ENCODE measurements at regions not wholly inside any gene's neighbourhood (a gene's known extent, or its start where the extent isn't known, plus 50 kb on each side); places are given as distances from the start of the nearest gene placed in this dataset.

DNA sequence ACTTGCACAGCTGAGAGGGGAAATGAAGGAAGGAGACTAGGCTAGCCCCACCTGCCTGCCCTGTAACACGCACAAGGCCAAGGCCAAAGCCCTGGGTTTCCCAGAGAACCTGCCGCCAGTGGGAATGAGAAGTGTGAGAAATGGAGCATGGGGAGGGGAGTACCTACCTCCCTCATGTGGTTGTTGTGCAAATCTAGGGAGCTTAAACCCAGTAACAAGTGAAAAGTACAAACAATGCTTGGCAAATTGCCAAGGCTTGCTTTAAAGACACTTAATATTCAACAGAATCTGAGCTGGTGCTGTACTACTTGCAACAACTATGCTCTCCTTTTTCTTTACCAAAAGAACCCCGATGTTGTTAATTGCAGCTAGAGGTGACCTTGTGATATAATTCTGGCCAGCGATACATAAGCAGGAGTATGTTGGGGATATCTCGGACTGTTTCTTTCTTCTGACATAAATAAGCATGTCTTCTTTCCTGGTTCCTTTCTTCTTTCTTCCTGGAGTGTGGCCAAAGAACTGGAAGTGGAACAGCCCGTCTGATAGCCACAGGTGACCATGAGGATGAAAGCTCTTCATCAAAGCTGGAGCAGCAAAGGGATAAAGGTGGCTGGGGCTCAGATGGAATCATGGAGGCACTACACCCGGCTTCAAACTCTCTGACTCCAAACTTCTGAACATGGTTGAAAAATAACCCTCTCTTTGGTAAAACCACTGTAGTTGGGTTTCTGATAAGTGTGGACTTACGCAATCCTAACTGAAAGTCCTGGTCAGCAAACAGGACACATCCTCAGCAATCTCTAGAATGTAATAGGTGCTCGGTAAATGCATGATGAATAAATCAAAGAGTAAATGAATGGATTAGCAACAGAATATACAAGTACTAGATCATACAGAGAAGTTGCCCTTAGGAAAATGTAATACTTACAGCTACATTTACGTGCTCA lies 207.9 kb downstream of the NUAK1 start:
- no peaks in the 10 kb centered on the region for H3K36me3 Mint-ChIP-seq
- H3K9me3 Mint-ChIP-seq: no peaks in the 10 kb centered on the region
- H3K27me3 Mint-ChIP-seq: no peaks in the 10 kb centered on the region
- intact Hi-C loops (cut with micrococcal nuclease): no loop called here
- H3K27ac Mint-ChIP-seq: no peak overlapping the region
- no peak overlapping the region for H3K4me3 Mint-ChIP-seq
- no peaks in the 10 kb centered on the region for H3K4me1 Mint-ChIP-seq (ENCODE audit: low read depth)
- no peak for DNase-seq
- POLR2A ChIA-PET: no interaction called here
- CTCF ChIA-PET: no interaction called here

DNA sequence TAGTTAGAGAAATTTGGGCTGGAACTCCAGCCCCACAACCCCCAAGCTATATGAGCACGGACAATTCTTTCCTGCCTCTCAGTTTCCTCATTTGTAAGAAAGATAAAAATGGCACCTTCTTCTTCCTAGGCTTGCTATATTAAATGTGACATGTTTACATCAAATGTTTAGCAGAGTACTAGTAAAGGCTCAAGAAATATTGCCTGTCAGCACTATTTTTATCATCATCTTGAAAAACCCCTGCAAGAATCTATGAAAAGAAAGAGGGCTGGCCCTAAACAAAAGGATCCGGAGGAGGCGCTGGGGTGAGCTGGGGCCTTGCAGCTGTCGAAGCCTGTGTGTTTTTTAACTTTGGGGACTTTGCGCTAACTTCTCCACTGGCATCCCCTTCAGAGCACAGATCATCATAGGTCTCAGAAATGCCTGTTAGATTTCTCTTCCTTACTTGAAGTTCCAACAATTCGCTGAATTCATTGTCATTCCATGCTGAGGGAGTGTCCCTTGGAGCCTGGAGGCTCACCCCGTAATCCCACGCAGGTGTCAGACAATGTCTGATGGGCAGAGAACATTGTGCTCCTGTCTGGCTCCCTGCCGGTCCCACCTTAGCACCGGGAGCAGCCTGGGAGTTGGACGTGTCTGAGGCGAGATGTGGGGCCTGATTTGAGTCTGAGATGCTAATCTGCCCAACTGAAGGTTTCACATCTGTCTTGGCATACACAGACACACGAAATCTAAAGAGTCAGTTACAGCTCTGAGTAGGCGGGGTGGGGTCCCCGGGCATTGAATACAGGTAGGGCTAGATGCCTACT lies 206.8 kb downstream of the NUAK1 start:
- H3K9me3 Mint-ChIP-seq: no peaks in the 10 kb centered on the region
- H3K36me3 Mint-ChIP-seq: no peaks in the 10 kb centered on the region
- no peak for DNase-seq
- intact Hi-C loops (cut with micrococcal nuclease): no loop called here
- POLR2A ChIA-PET: no interaction called here
- CTCF ChIA-PET: no interaction called here
- H3K27me3 Mint-ChIP-seq: no peaks in the 10 kb centered on the region
- no peaks in the 10 kb centered on the region for H3K4me1 Mint-ChIP-seq (ENCODE audit: low read depth)
- H3K4me3 Mint-ChIP-seq: no peak overlapping the region
- no peak overlapping the region for H3K27ac Mint-ChIP-seq

DNA sequence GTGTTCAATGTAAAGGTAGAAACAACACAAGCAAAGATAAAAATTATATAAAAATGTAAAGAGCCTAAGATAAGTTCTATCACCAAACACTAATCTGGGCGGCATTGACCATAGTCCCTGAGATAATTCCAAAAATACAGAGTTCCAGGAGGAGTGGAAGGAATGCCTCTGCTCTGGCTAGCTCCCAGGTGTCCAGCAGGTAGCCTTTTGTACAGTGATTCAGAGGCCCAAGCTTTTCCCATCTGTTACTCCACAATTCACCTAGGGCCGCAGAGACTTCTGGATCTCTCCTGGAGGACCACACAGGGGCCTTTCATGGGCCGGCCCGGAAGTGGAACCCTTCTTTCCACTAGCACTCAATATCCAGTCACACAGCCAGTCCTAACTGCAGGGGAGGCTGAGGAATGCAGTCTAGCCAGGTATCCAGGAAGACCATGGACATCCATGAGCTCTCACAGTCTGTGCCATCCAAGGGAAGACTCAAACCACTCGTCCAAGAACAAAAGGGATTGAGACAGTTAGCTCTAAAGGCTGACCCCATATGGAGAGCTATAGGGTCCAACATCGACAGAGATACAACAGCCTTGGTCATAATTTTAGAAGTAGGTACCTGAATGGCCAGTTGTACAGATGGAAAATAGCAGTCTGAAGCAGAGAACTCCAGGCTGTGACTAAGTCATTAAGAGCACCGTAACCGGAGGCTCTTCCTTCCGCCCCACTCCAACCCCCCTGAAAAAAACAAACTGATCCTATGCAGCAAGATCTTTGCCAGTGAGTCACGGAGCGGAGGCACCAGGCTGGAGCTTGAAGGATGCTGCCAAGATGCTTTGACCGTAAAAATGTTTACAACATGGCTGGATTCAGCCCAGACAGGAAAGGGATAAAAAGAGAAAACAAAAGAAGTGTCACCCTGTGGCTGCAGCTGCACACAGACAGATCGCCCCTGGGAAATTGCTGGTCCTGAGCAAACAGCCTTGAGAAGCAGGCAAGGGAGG lies 204.8 kb downstream of the NUAK1 start:
- no peak overlapping the region for H3K27ac Mint-ChIP-seq
- no peaks in the 10 kb centered on the region for H3K27me3 Mint-ChIP-seq
- H3K9me3 Mint-ChIP-seq: no peaks in the 10 kb centered on the region
- no peaks in the 10 kb centered on the region for H3K4me1 Mint-ChIP-seq (ENCODE audit: low read depth)
- ChIA-PET POLR2A (no interaction called here), CTCF (no interaction called here)
- no peaks in the 10 kb centered on the region for H3K36me3 Mint-ChIP-seq
- no peak overlapping the region for H3K4me3 Mint-ChIP-seq
- no peak for DNase-seq
- intact Hi-C loops (cut with micrococcal nuclease): no loop called here

GRCh38 chr12:105935106-105935505 lies 203.6 kb downstream of the NUAK1 start:
- POLR2A ChIA-PET: no interaction called here
- Mint-ChIP-seq H3K4me3 (no peak overlapping the region), H3K27ac (no peak overlapping the region), H3K9me3 (no peaks in the 10 kb centered on the region), H3K36me3 (no peaks in the 10 kb centered on the region), H3K4me1 (ENCODE audit: low read depth) (no peaks in the 10 kb centered on the region), H3K27me3 (no peaks in the 10 kb centered on the region)
- intact Hi-C loops (cut with micrococcal nuclease): no loop called here
- CTCF ChIA-PET: no interaction called here
- no peak for DNase-seq

DNA sequence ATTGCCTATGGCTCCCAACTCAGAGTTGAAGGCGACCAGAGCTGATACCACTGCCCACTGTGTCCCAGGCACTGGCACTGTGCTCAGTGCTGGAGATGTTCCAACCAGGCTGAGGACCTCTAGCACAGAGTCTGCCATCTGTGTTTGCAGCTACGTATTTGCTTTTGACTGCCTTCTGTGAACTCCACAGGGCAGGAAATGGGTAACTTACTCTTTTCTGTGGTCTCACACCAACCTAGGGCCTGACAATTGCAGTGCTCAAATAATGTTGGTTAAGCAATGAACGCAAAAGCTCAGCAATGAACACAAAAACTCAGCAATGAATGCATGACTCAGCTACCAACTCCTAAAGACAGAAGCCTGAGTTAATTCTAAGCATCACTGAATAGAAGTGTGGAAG lies 202.8 kb downstream of the NUAK1 start:
- CTCF ChIA-PET: no interaction called here
- intact Hi-C loops (cut with micrococcal nuclease): no loop called here
- no peaks in the 10 kb centered on the region for H3K4me1 Mint-ChIP-seq (ENCODE audit: low read depth)
- H3K9me3 Mint-ChIP-seq: no peaks in the 10 kb centered on the region
- POLR2A ChIA-PET: no interaction called here
- H3K4me3 Mint-ChIP-seq: no peak overlapping the region
- no peak overlapping the region for H3K27ac Mint-ChIP-seq
- DNase-seq: no peak
- no peaks in the 10 kb centered on the region for H3K27me3 Mint-ChIP-seq
- H3K36me3 Mint-ChIP-seq: no peaks in the 10 kb centered on the region

DNA sequence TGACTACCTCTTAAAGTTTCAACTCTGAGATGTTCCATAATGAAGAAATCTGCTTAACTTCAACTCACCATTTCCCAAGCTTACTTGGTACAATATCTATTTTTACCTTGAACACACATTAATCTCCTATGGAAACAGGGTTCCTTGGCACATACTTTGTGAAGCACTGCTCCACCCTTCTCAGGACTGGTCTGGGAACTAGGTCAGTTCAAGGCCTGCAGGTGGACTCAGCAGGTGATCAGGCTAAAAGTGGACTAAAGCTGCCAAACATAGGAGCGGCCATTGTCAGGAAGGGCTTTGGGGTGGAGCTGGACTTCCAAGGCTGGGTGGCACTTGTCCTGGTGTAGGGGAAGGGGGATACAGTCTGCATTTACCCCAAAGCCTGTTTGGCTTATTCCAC lies 202.3 kb downstream of the NUAK1 start:
- H3K27ac Mint-ChIP-seq: no peak overlapping the region
- POLR2A ChIA-PET: no interaction called here
- intact Hi-C loops (cut with micrococcal nuclease): no loop called here

DNA sequence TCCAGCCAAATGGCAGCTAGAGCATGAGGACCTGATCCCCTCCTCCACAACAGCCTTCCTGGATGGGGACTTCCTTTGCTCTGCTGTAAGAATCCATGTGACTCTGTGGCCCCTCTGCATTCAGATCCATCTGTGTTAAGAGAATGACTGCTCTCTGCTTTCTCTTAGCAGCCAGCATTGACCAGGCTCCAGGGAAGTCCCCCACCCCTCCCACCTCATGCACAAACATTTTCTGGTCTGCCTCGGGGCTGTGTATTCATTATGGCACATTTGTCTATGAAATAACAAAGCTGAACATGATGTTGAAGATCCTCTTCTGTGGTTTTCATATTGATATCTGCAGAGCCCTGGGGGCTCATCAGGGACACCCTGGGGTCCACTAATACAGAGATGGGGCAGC lies 201.7 kb downstream of the NUAK1 start:
- Mint-ChIP-seq H3K4me3 (no peak overlapping the region), H3K9me3 (no peaks in the 10 kb centered on the region), H3K36me3 (no peaks in the 10 kb centered on the region), H3K4me1 (ENCODE audit: low read depth) (no peaks in the 10 kb centered on the region), H3K27ac (no peak overlapping the region), H3K27me3 (no peaks in the 10 kb centered on the region)
- POLR2A ChIA-PET: no interaction called here
- CTCF ChIA-PET: no interaction called here
- no peak for DNase-seq
- intact Hi-C loops (cut with micrococcal nuclease): no loop called here

More for the DNA sequence above, 202.3 kb downstream of the NUAK1 start:
- no peaks in the 10 kb centered on the region for H3K9me3 Mint-ChIP-seq
- no peak for DNase-seq
- no peaks in the 10 kb centered on the region for H3K36me3 Mint-ChIP-seq
- no peaks in the 10 kb centered on the region for H3K27me3 Mint-ChIP-seq
- H3K4me3 Mint-ChIP-seq: no peak overlapping the region
- H3K4me1 Mint-ChIP-seq (ENCODE audit: low read depth): no peaks in the 10 kb centered on the region
- CTCF ChIA-PET: no interaction called here

GRCh38 chr12:105939181-105939721 lies 199.5 kb downstream of the NUAK1 start:
- POLR2A ChIA-PET: no interaction called here
- no peaks in the 10 kb centered on the region for H3K4me1 Mint-ChIP-seq (ENCODE audit: low read depth)
- H3K27me3 Mint-ChIP-seq: no peaks in the 10 kb centered on the region
- CTCF ChIA-PET: no interaction called here
- no peak overlapping the region for H3K27ac Mint-ChIP-seq
- intact Hi-C loops (cut with micrococcal nuclease): no loop called here
- H3K4me3 Mint-ChIP-seq: no peak overlapping the region
- H3K36me3 Mint-ChIP-seq: no peaks in the 10 kb centered on the region
- DNase-seq: no peak
- no peaks in the 10 kb centered on the region for H3K9me3 Mint-ChIP-seq

DNA sequence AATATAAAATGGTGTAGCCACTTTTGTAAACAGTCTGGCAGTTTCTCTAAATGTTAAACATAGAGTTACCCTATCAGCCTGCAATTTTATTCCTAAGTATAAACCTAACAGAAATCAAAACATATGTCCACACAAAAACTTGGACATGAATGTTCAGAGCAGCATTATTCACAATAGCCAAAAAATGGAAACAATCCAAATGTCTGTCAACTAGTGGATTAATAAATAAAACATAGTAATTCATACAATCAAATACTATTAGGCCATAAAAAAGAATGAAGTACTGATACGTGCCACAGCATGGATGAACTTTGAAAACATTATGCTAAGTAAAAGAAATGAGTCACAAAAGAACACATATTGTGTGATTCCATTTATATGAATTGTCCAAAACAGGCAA lies 196.5 kb downstream of the NUAK1 start:
- Mint-ChIP-seq H3K9me3 (no peaks in the 10 kb centered on the region), H3K36me3 (no peaks in the 10 kb centered on the region), H3K27ac (no peak overlapping the region), H3K27me3 (no peaks in the 10 kb centered on the region), H3K4me1 (ENCODE audit: low read depth) (no peaks in the 10 kb centered on the region), H3K4me3 (no peak overlapping the region)
- no peak for DNase-seq
- POLR2A ChIA-PET: no interaction called here
- CTCF ChIA-PET: no interaction called here
- intact Hi-C loops (cut with micrococcal nuclease): no loop called here

- CTCF ChIA-PET: no interaction called here
- Mint-ChIP-seq H3K36me3 (no peaks in the 10 kb centered on the region), H3K27ac (no peak overlapping the region), H3K4me3 (no peak overlapping the region), H3K4me1 (ENCODE audit: low read depth) (no peaks in the 10 kb centered on the region), H3K9me3 (no peaks in the 10 kb centered on the region), H3K27me3 (no peaks in the 10 kb centered on the region)
- no peak for DNase-seq
- intact Hi-C loops (cut with micrococcal nuclease): no loop called here
- POLR2A ChIA-PET: no interaction called here
These were observed 195.2 kb downstream of the NUAK1 start for GRCh38 chr12:105943525-105943924.

DNA sequence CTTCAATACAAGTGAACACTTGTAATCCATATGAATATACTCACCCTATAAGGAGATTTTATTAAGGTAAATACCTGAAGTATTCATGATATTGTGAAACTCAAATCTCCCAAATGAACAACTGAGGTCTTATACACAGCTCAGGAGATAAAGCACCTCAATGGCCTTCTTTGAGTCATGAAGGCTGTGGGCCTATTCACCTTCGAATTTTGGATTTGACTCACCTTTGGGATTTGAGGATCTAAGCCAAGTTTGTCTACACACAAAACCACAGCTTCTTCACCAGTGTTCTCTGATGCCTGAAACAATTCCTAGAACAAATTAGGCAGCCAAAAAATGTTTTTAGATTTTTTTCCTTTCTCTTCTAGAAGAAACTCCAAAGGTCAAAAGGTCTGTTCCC lies 194.1 kb downstream of the NUAK1 start:
- Mint-ChIP-seq H3K4me1 (ENCODE audit: low read depth) (no peaks in the 10 kb centered on the region), H3K27me3 (no peaks in the 10 kb centered on the region), H3K36me3 (no peaks in the 10 kb centered on the region), H3K27ac (no peak overlapping the region), H3K9me3 (no peaks in the 10 kb centered on the region), H3K4me3 (no peak overlapping the region)
- ChIA-PET POLR2A (no interaction called here), CTCF (no interaction called here)
- intact Hi-C loops (cut with micrococcal nuclease): no loop called here
- no peak for DNase-seq

- Mint-ChIP-seq H3K4me3 (no peak overlapping the region), H3K27ac (no peak overlapping the region), H3K36me3 (no peaks in the 10 kb centered on the region), H3K27me3 (no peaks in the 10 kb centered on the region), H3K9me3 (no peaks in the 10 kb centered on the region), H3K4me1 (ENCODE audit: low read depth) (no peaks in the 10 kb centered on the region)
- DNase-seq: no peak
- intact Hi-C loops (cut with micrococcal nuclease): no loop called here
- POLR2A ChIA-PET: no interaction called here
- CTCF ChIA-PET: no interaction called here
These were observed 192.9 kb downstream of the NUAK1 start for GRCh38 chr12:105945880-105946279.
